B cell (primary cell): ENCODE measurements at regions not wholly inside any gene's neighbourhood (a gene's known extent, or its start where the extent isn't known, plus 50 kb on each side); places are given as distances from the start of the nearest gene placed in this dataset.

Source experiments
- ATAC-seq: fragments of 200-7000 bp; cut with Tn5 transposase; one replicate; pipeline ENCODE4 v1.10.0; 2021; ENCODE audit warnings: low read depth, mild to moderate bottlenecking, moderate number of reproducible peaks, moderate library complexity
- CTCF ChIA-PET: fragments of 350-600 bp; sonication (Branson Sonifier 250); formaldehyde crosslinking; loops from one replicate; lab custom pipeline; 2021; ENCODE audit warnings: antibody characterized with exemption, inconsistent platforms; lab: Charles Lee
- POLR2A ChIA-PET: fragments of 350-600 bp; sonication (Branson Sonifier 250); formaldehyde crosslinking; loops from one replicate; lab custom pipeline; 2021; ENCODE audit warnings: antibody characterized with exemption; lab: Charles Lee
- DNase-seq: peaks from one replicate; pipeline ENCODE4 v3.0.0; 2013
- H2AFZ ChIP-seq: 2 replicates; pipeline ENCODE4 v1.6.1; 2012; ENCODE audit warnings: mild to moderate bottlenecking, low read depth, low read length; ENCODE audit not compliant: insufficient read depth, poor library complexity, severe bottlenecking
- H3K27ac ChIP-seq, 2 donors: 1 replicate in 1 of 2; 2 replicates in 1 of 2; pipeline ENCODE4 v1.5.1; 2012 to 2013; ENCODE audit warnings: low read length in 2 of 2, mild to moderate bottlenecking in 2 of 2, moderate library complexity in 1 of 2
- H3K27me3 ChIP-seq, 4 experiments: fragments of 200-600 bp in 1 of 4; sonication (generic) in 1 of 4; replicated peaks in 1 of 4; 1 replicate in 2 of 4; 2 replicates in 2 of 4; pipeline versions ENCODE4 v1.6.1 to v1.7.0; 2013 to 2016; ENCODE audit warnings: low read length in 3 of 4, mild to moderate bottlenecking in 2 of 4, mixed read lengths in 1 of 4, moderate library complexity in 1 of 4; ENCODE audit not compliant: insufficient read depth in 4 of 4, control insufficient read depth in 3 of 4; ENCODE audit errors: control extremely low read depth in 1 of 4
- H3K36me3 ChIP-seq, 2 experiments: replicated peaks in 1 of 2; 1 replicate in 1 of 2; 2 replicates in 1 of 2; pipeline versions ENCODE4 v1.6.1 to v1.7.1; 2013; ENCODE audit warnings: low read length in 1 of 2; ENCODE audit not compliant: insufficient read depth in 2 of 2, control insufficient read depth in 1 of 2; ENCODE audit errors: control extremely low read depth in 1 of 2, extremely low read depth in 1 of 2
- H3K4me1 ChIP-seq, 2 donors: fragments of 200-600 bp in 1 of 2; sonication (generic) in 1 of 2; 1 replicate in 1 of 2; 2 replicates in 1 of 2; pipeline versions ENCODE4 v1.5.1 to v1.6.1; 2013 to 2017; ENCODE audit warnings: low read length in 2 of 2; ENCODE audit not compliant: control insufficient read depth in 2 of 2, insufficient read depth in 2 of 2
- H3K4me2 ChIP-seq: replicated peaks from 2 replicates; pipeline ENCODE3; 2012; ENCODE audit warnings: mild to moderate bottlenecking, low read depth, low read length; ENCODE audit not compliant: poor library complexity, severe bottlenecking
- H3K4me3 ChIP-seq, 5 experiments: fragments of 200-600 bp in 1 of 5; sonication (generic) in 1 of 5; 1 replicate in 3 of 5; 2 replicates in 2 of 5; pipeline versions ENCODE4 v1.5.1 to v1.7.0; 2011 to 2016; ENCODE audit warnings: low read length in 4 of 5, mild to moderate bottlenecking in 4 of 5, low read depth in 2 of 5, control low read depth in 1 of 5, moderate library complexity in 1 of 5; ENCODE audit not compliant: insufficient read depth in 1 of 5; ENCODE audit errors: control extremely low read depth in 1 of 5, extremely low read depth in 1 of 5
- H3K79me2 ChIP-seq: fragments of 200-600 bp; sonication (generic); one replicate; pipeline ENCODE4 v1.6.0; 2016; ENCODE audit warnings: low read length; ENCODE audit not compliant: control insufficient read depth, insufficient read depth
- H3K9ac ChIP-seq: fragments of 200-600 bp; sonication (generic); 2 replicates; pipeline ENCODE4 v1.6.1; 2017; ENCODE audit warnings: mild to moderate bottlenecking, low read length, moderate library complexity
- H3K9me3 ChIP-seq, 3 donors: one replicate each; pipeline versions ENCODE4 v1.6.1 to v1.7.1; 2013; ENCODE audit warnings: low read length in 2 of 3; ENCODE audit not compliant: control insufficient read depth in 2 of 3, insufficient read depth in 1 of 3; ENCODE audit errors: control extremely low read depth in 1 of 3
- H4K20me1 ChIP-seq: 2 replicates; pipeline ENCODE4 v1.6.0; 2012; ENCODE audit warnings: mild to moderate bottlenecking, low read length; ENCODE audit not compliant: insufficient read depth, control insufficient read depth, poor library complexity, severe bottlenecking
- H3K27ac Mint-ChIP-seq: one replicate; pipeline ENCODE4 v1.8.0; 2021; ENCODE audit warnings: mixed read lengths
- H3K27me3 Mint-ChIP-seq: one replicate; pipeline ENCODE4 v1.8.0; 2021; ENCODE audit warnings: mixed read lengths
- H3K4me1 Mint-ChIP-seq: one replicate; pipeline ENCODE4 v1.8.0; 2021; ENCODE audit warnings: mixed read lengths
- H3K4me3 Mint-ChIP-seq: one replicate; pipeline ENCODE4 v1.8.0; 2021; ENCODE audit warnings: mixed read lengths
- H3K9me3 Mint-ChIP-seq: one replicate; pipeline ENCODE4 v1.8.0; 2022; ENCODE audit warnings: mixed read lengths; ENCODE audit not compliant: insufficient read depth
- EZH2 ChIP-seq: IDR thresholded peaks from 2 replicates; pipeline ENCODE4 v1.6.1; 2012; ENCODE audit warnings: borderline replicate concordance, low read depth, mild to moderate bottlenecking, moderate library complexity, low read length; ENCODE audit not compliant: insufficient read depth, poor library complexity, severe bottlenecking
- WGBS: methylation state at CpG from one replicate; pipeline ENCODE4 v1.1.5; 2013; ENCODE audit warnings: missing lambda C conversion rate; ENCODE audit not compliant: insufficient coverage; 5-methylcytosine and 5-hydroxymethylcytosine counted together
- intact Hi-C: fragments of 100-400 bp; cut with micrococcal nuclease; formaldehyde crosslinking; loops from one replicate; pipeline ENCODE4 v1.10.0; 2022
- TF ChIP-seq, protein P1 (sequence below): fragments of 200-600 bp; IDR thresholded peaks from one replicate; pipeline ENCODE4 v1.8.0; 2022; ENCODE audit warnings: antibody characterized with exemption, mild to moderate bottlenecking

DNA sequence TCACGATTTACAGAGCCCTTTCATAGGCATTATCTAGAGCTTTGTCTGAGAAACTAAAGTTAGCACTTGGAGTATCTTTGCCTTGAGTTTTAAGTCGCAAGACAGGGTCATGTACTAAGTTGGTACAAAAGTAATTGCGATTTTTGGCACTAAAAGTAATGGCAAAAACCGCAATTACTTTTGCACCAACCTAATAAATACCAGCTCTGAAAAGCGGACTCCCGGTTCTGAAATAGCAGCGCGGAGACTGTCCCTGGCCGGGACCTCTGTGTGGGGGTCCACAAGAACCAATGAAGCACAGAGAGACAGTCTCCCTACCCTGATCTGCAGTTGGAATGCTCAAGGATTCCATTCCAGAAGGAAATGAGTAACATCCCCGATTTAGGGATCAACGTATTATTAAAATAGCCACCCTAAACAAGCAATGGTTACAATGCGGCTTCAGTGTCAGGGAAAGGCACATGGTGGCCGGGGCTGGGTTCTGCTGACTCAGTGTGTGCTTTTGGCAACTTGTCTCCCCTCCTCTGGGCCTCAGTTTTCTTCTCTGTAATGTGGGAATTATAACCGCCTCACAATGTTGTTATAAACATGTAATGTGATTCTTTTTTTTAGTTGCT, 150.3 kb upstream of the MCTP2 start:
- no peaks in the 10 kb centered on the region for H4K20me1 ChIP-seq
- no peak overlapping the region for H3K9ac ChIP-seq
- no peaks in the 10 kb centered on the region for H3K4me1 ChIP-seq
- H2AFZ ChIP-seq, result no peak overlapping the region
- Mint-ChIP-seq H3K27me3 (peaks cover 13% of the 10 kb centered on the region), H3K9me3 (no peaks in the 10 kb centered on the region), H3K4me3 (no peak overlapping the region), H3K27ac (no peak overlapping the region), H3K4me1 (no peaks in the 10 kb centered on the region)
- no peaks in the 10 kb centered on the region for H3K9me3 ChIP-seq
- ATAC-seq (no peak), DNase-seq (no peak)
- no peaks in the 10 kb centered on the region for H3K36me3 ChIP-seq
- CTCF ChIA-PET, result no interaction called here
- TF ChIP-seq EZH2, result no peak
- TF ChIP-seq, protein P1, sequence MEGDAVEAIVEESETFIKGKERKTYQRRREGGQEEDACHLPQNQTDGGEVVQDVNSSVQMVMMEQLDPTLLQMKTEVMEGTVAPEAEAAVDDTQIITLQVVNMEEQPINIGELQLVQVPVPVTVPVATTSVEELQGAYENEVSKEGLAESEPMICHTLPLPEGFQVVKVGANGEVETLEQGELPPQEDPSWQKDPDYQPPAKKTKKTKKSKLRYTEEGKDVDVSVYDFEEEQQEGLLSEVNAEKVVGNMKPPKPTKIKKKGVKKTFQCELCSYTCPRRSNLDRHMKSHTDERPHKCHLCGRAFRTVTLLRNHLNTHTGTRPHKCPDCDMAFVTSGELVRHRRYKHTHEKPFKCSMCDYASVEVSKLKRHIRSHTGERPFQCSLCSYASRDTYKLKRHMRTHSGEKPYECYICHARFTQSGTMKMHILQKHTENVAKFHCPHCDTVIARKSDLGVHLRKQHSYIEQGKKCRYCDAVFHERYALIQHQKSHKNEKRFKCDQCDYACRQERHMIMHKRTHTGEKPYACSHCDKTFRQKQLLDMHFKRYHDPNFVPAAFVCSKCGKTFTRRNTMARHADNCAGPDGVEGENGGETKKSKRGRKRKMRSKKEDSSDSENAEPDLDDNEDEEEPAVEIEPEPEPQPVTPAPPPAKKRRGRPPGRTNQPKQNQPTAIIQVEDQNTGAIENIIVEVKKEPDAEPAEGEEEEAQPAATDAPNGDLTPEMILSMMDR, result no peak
- 97% methylated on average over 10 of the region's 14 CpGs for WGBS
- no peaks in the 10 kb centered on the region for H3K79me2 ChIP-seq
- peaks cover 0 to 7% (median 0%) of the 10 kb centered on the region in 4 experiments for H3K27me3 ChIP-seq
- no peak overlapping the region for H3K27ac ChIP-seq
- intact Hi-C loops, result no loop called here
- H3K4me2 ChIP-seq, result no peak overlapping the region
- H3K4me3 ChIP-seq, result no peak overlapping the region
- POLR2A ChIA-PET, result no interaction called here

DNA sequence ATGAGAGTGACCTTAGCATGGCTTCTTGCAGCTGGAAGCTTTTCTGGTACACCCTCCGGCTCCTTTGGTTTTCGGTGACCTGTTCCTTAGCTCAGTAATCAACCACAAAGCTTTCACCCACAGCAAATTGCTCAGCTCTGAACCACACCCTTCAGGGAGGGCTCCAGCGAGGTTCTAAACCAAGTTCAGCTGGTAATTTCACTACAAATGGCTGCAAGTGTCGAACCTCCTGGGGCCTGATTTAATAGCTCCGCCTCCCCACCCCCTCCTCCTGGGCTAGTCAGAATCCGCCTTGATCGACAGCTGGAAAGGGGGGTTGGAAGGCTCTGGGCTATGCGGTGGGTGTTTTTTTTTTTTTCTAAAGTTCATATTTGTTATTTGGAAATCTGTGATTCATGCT, 150.9 kb upstream of the MCTP2 start:
- CTCF ChIA-PET, result no interaction called here
- no peak for DNase-seq
- H3K79me2 ChIP-seq, result no peaks in the 10 kb centered on the region

More for the DNA sequence above, 150.9 kb upstream of the MCTP2 start:
- no peaks in the 10 kb centered on the region for H3K36me3 ChIP-seq
- Mint-ChIP-seq H3K4me1 (no peaks in the 10 kb centered on the region), H3K9me3 (no peaks in the 10 kb centered on the region), H3K27ac (no peak overlapping the region), H3K27me3 (peaks cover 13% of the 10 kb centered on the region), H3K4me3 (no peak overlapping the region)
- no peak overlapping the region for H3K9ac ChIP-seq
- H3K9me3 ChIP-seq, result no peaks in the 10 kb centered on the region
- H4K20me1 ChIP-seq, result no peaks in the 10 kb centered on the region
- no peak overlapping the region for H2AFZ ChIP-seq
- peaks cover 0 to 7% (median 0%) of the 10 kb centered on the region in 4 experiments for H3K27me3 ChIP-seq
- TF ChIP-seq, protein P1, result no peak
- POLR2A ChIA-PET, result no interaction called here
- no peak overlapping the region for H3K4me3 ChIP-seq
- intact Hi-C loops, result no loop called here
- 82% methylated on average over 4 of the region's 8 CpGs for WGBS
- no peak overlapping the region for H3K4me2 ChIP-seq
- H3K27ac ChIP-seq, result no peak overlapping the region
- H3K4me1 ChIP-seq, result no peaks in the 10 kb centered on the region
- no peak for ATAC-seq
